Hepatocyte (in vitro differentiated cells): ENCODE measurements at regions not wholly inside any gene's neighbourhood (a gene's known extent, or its start where the extent isn't known, plus 50 kb on each side); places are given as distances from the start of the nearest gene placed in this dataset.

Experiments used
- EZH2 ChIP-seq: fragments of 200-600 bp; sonication (generic); IDR thresholded peaks from 2 replicates; pipeline ENCODE4 v1.6.1; 2016; ENCODE audit warnings: antibody characterized with exemption, mild to moderate bottlenecking, borderline replicate concordance
- TF ChIP-seq, protein P1 (sequence below): fragments of 200-600 bp; sonication (generic); IDR thresholded peaks from 2 replicates; pipeline ENCODE4 v1.5.1; 2016; ENCODE audit warnings: antibody characterized with exemption, mild to moderate bottlenecking; ENCODE audit not compliant: poor library complexity

GRCh38 chr9:22354699-22355384, 91.8 kb upstream of the DMRTA1 start:
- TF ChIP-seq, protein P1, sequence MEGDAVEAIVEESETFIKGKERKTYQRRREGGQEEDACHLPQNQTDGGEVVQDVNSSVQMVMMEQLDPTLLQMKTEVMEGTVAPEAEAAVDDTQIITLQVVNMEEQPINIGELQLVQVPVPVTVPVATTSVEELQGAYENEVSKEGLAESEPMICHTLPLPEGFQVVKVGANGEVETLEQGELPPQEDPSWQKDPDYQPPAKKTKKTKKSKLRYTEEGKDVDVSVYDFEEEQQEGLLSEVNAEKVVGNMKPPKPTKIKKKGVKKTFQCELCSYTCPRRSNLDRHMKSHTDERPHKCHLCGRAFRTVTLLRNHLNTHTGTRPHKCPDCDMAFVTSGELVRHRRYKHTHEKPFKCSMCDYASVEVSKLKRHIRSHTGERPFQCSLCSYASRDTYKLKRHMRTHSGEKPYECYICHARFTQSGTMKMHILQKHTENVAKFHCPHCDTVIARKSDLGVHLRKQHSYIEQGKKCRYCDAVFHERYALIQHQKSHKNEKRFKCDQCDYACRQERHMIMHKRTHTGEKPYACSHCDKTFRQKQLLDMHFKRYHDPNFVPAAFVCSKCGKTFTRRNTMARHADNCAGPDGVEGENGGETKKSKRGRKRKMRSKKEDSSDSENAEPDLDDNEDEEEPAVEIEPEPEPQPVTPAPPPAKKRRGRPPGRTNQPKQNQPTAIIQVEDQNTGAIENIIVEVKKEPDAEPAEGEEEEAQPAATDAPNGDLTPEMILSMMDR: no peak
- TF ChIP-seq EZH2: no peak
